AG04449 (cell line): ENCODE measurements at regions not wholly inside any gene's neighbourhood (a gene's known extent, or its start where the extent isn't known, plus 50 kb on each side); places are given as distances from the start of the nearest gene placed in this dataset.

Source experiments
- CTCF ChIA-PET: fragments of 350-600 bp; formaldehyde crosslinking; extraction: SDS; loops from one replicate; lab custom pipeline; 2021; ENCODE audit warnings: antibody characterized with exemption; lab: Yijun Ruan, JAX
- POLR2A ChIA-PET: fragments of 400-600, 350-600 bp; formaldehyde crosslinking; extraction: SDS; loops from one replicate; lab custom pipeline; 2020; ENCODE audit warnings: antibody characterized with exemption, inconsistent platforms; lab: Yijun Ruan, JAX
- DNase-seq: peaks from one replicate; pipeline ENCODE4 v3.0.0-alpha.2; 2010; ENCODE audit warnings: low read depth, low spot score
- H3K4me3 ChIP-seq: 2 replicates; pipeline ENCODE4 v1.5.1; 2011; ENCODE audit warnings: low read depth, mild to moderate bottlenecking, control low read depth, low read length
- TF ChIP-seq, protein P1 (sequence below): IDR thresholded peaks from one replicate; pipeline ENCODE4 v1.5.1; 2011; ENCODE audit warnings: mild to moderate bottlenecking, moderate library complexity, low read length, control low read depth, inconsistent platforms; ENCODE audit not compliant: insufficient read depth; ENCODE audit errors: missing control alignments

GRCh38 chr13:79668201-79668752 is 187.3 kb downstream of the NDFIP2 start:
- H3K4me3 ChIP-seq = no peak overlapping the region
- ChIA-PET CTCF (interaction anchor here (1.2 to 4.6 kb wide), 2 partner anchors 11 to 695 kb away, joined by 3 to 22 read pairs; no protein-coding TSS in a partner anchor), POLR2A (no interaction called here)
- TF ChIP-seq, protein P1, sequence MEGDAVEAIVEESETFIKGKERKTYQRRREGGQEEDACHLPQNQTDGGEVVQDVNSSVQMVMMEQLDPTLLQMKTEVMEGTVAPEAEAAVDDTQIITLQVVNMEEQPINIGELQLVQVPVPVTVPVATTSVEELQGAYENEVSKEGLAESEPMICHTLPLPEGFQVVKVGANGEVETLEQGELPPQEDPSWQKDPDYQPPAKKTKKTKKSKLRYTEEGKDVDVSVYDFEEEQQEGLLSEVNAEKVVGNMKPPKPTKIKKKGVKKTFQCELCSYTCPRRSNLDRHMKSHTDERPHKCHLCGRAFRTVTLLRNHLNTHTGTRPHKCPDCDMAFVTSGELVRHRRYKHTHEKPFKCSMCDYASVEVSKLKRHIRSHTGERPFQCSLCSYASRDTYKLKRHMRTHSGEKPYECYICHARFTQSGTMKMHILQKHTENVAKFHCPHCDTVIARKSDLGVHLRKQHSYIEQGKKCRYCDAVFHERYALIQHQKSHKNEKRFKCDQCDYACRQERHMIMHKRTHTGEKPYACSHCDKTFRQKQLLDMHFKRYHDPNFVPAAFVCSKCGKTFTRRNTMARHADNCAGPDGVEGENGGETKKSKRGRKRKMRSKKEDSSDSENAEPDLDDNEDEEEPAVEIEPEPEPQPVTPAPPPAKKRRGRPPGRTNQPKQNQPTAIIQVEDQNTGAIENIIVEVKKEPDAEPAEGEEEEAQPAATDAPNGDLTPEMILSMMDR = no peak
- no peak for DNase-seq

- CTCF ChIA-PET = interaction anchor here (1.2 to 4.6 kb wide), 3 partner anchors 12 to 695 kb away, joined by 3 to 22 read pairs (median 7); no protein-coding TSS in a partner anchor
- POLR2A ChIA-PET = no interaction called here
- H3K4me3 ChIP-seq = no peak overlapping the region
- TF ChIP-seq, protein P1 = no peak
- DNase-seq = no peak
Measured at GRCh38 chr13:79667771-79668170, 186.8 kb downstream of the NDFIP2 start.

DNA sequence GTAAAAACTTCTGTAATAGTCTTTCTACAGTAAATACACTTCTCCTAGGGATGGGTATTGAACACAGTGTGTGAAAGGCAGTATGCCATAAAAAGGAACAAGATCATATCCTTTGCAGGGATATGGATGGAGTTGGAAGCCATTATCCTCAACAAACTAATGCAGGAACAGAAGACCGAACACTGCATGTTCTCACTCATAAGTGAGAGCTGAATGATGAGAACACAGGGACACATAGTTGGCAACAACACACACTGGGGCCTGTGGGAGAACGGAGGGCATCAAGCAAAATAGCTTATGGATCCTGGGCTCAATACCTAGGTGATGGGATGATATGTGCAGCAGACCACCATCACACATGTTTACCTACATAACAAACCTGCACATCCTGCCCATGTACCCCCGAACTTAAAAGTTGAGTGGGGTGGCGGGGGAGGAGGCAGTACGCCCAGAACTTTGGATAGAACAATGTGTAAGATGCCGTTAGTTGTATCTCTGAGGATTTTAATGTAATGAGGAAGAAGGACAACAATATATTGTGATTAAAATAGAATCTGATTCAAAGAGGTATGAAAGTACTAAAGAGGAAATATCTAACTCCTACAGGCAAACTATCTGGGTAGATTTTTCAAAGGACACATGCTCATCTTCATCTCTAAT is 183.2 kb downstream of the NDFIP2 start:
- H3K4me3 ChIP-seq = no peak overlapping the region
- TF ChIP-seq, protein P1 = no peak
- DNase-seq = no peak
- ChIA-PET CTCF (interaction anchor here (1.1 kb wide), 1 partner anchor 16 kb away, joined by 3 read pairs; no protein-coding TSS in a partner anchor), POLR2A (no interaction called here)

DNA sequence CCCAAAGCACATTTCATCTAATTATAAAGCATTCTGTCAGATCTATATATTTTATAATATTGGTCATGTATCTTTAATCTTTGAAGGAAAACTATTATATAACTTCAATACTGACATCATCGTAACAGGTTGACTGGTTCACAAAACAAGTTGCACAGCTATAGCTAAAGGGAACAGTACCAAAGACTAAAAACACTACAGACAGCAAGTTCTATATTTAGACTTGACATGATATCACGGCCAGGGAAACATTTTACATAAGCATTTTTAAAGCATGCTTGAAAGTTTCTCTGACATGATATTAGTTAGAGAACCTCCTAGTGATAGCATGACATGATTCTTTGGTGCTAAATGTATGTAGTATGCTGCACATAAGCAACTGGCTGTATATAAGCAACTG is 182.5 kb downstream of the NDFIP2 start:
- TF ChIP-seq, protein P1 = no peak
- ChIA-PET POLR2A (no interaction called here), CTCF (interaction anchor here (1.1 kb wide), 1 partner anchor 16 kb away, joined by 3 read pairs; no protein-coding TSS in a partner anchor)
- H3K4me3 ChIP-seq = no peak overlapping the region
- DNase-seq = no peak

GRCh38 chr13:79662882-79663281 is 181.9 kb downstream of the NDFIP2 start:
- no peak overlapping the region for H3K4me3 ChIP-seq
- POLR2A ChIA-PET = no interaction called here
- TF ChIP-seq, protein P1 = no peak
- no peak for DNase-seq
- CTCF ChIA-PET = interaction anchor here (1.1 kb wide), 1 partner anchor 17 kb away, joined by 3 read pairs; no protein-coding TSS in a partner anchor

DNA sequence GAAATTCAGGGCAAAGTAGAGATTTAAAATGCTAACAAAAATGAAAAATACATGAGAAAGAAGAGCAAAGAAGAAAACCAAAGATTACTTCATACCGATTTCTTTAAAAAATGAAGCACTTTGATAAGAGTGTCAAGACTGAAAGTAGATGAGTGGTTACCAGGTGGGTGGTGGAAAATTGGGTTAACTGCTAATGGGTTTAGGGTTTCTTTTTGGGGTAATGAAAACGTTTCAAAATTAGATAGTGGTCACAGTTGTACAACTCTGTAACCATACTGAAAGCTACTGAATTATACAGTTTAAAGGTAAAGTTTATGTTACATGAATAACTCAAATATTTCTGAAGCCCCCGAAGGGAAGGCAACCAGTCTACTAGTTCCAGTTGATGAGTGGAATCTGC is 179.4 kb downstream of the NDFIP2 start:
- TF ChIP-seq, protein P1 = no peak

More for the DNA sequence above, 179.4 kb downstream of the NDFIP2 start:
- H3K4me3 ChIP-seq = no peak overlapping the region
- no peak for DNase-seq
- POLR2A ChIA-PET = no interaction called here
- CTCF ChIA-PET = interaction anchor here (0.6 kb wide), 1 partner anchor 9 kb away, joined by 4 read pairs; no protein-coding TSS in a partner anchor
